Heart right ventricle (tissue), 16 donors: ENCODE measurements at regions not wholly inside any gene's neighbourhood (a gene's known extent, or its start where the extent isn't known, plus 50 kb on each side); places are given as distances from the start of the nearest gene placed in this dataset.

Source experiments
- ATAC-seq, 8 donors: fragments of 200-7000 bp; cut with Tn5 transposase; one replicate each; pipeline ENCODE4 v1.9.1; 2020; ENCODE audit warnings: mild to moderate bottlenecking in 8 of 8, moderate library complexity in 8 of 8, moderate number of reproducible peaks in 1 of 8
- DNase-seq, 2 donors: peaks; one replicate each; pipeline ENCODE4 v3.0.0-alpha.2; 2020
- H3K27ac ChIP-seq, 10 donors: fragments of 200-600 bp; sonication (generic) in 2 of 10; one replicate each; pipeline versions ENCODE4 v1.5.0 to v1.8.0; 2020 to 2022; ENCODE audit warnings: mild to moderate bottlenecking in 3 of 10
- H3K27me3 ChIP-seq, 7 donors: fragments of 200-600 bp; one replicate each; pipeline ENCODE4 v1.8.0; 2021 to 2022; ENCODE audit warnings: mild to moderate bottlenecking in 2 of 7
- H3K36me3 ChIP-seq, 9 donors: fragments of 200-600 bp; sonication (generic) in 1 of 9; one replicate each; pipeline versions ENCODE4 v1.5.0 to v1.8.0; 2020 to 2022; ENCODE audit warnings: mild to moderate bottlenecking in 2 of 9
- H3K4me1 ChIP-seq, 9 donors: fragments of 200-600 bp; sonication (generic) in 1 of 9; one replicate each; pipeline versions ENCODE4 v1.5.0 to v1.8.0; 2020 to 2022; ENCODE audit warnings: mild to moderate bottlenecking in 4 of 9
- H3K4me3 ChIP-seq, 10 donors: fragments of 200-600 bp; sonication (generic) in 2 of 10; one replicate each; pipeline versions ENCODE4 v1.5.0 to v1.8.0; 2020 to 2022; ENCODE audit warnings: mild to moderate bottlenecking in 7 of 10, moderate library complexity in 2 of 10
- H3K9me3 ChIP-seq, 11 donors: fragments of 200-600 bp in 10 of 11; sonication (generic) in 2 of 11; one replicate each; pipeline versions ENCODE4 v1.5.0 to v1.8.0; 2013 to 2022; ENCODE audit warnings: mild to moderate bottlenecking in 2 of 11, control low read depth in 1 of 11, moderate library complexity in 1 of 11
- CTCF ChIP-seq, 9 donors: fragments of 200-600 bp; sonication (generic) in 2 of 9; IDR thresholded peaks; one replicate each; pipeline versions ENCODE4 v1.5.0 to v1.8.0; 2021 to 2022; ENCODE audit warnings: antibody characterized with exemption in 9 of 9, mild to moderate bottlenecking in 5 of 9, moderate library complexity in 1 of 9
- WGBS, 2 donors: extraction: QIAGEN DNeasy Blood & Tissue Kit; methylation state at CpG; one replicate each; pipeline ENCODE4 v1.1.7; 2013; ENCODE audit warnings: inconsistent platforms in 1 of 2; 5-methylcytosine and 5-hydroxymethylcytosine counted together
- intact Hi-C, 10 donors: fragments of 100-400 bp; cut with DNase I; formaldehyde crosslinking; loops; one replicate each; pipeline versions ENCODE4 v1.11.1 to v1.14.2; 2022
- donor health status: Arrhythmogenic right ventricular cardiomyopathy.
- donor health status: ischemic (EF 13 %, LVEDD 7.1; RV severe dilation, severe dysfunction).
- donor health status: healthy with polysubstance abuse.
- donor health status: DM: no; HTN: yes; CAD: no.
- donor health status: DM: no; HTN: no; CAD: no.
- donor health status: ischemic (EF 25% LVEDD 6.9; RV normal size, moderate dysfunction).
- donor health status: ischemic (EF 25% LVEDD 5.7; RV mildly dilated, moderate dysfunction).
- donor health status: healthy.
- donor health status: DM: yes; HTN: yes; CAD: no.
- donor health status: Ischemic cardiomyopathy.
- donor health status: ischemic (EF 35%, LVEDD 5.7; RV mildly dilated, moderate dysfunction).
- donor health status: nonischemic (EF 11% LVEDD 7.7; RV severe dilation, severe dysfunction).
- donor health status: DM: yes; HTN: yes; CAD: no.
- donor health status: PGD.
- donor health status: ischemic (EF 29% LVEDD 5.4; RV normal size, mild dysfunction).
- donor health status: nonischemic (EF 23%, LVEDD 6.1; RV moderate dilation, normal function).

- intact Hi-C loops, result no loop called here
- Histone ChIP-seq H3K9me3 (no peaks in the 10 kb centered on the region), H3K27me3 (no peaks in the 10 kb centered on the region), H3K36me3 (no peaks in the 10 kb centered on the region), H3K4me3 (no peak overlapping the region), H3K27ac (no peak overlapping the region), H3K4me1 (no peaks in the 10 kb centered on the region)
- no peak for DNase-seq
- WGBS, 2 donors, result 74 to 86% methylated on average over 5 of the region's 5 CpGs
- TF ChIP-seq CTCF (IDR thresholded peaks at IDR 0.05), result no peak
- no peak for ATAC-seq
Measured at GRCh38 chr3:18806633-18807032, 341.7 kb upstream of the KCNH8 start.

GRCh38 chr3:18797378-18797777, 350.9 kb upstream of the KCNH8 start:
- intact Hi-C loops, result no loop called here
- ATAC-seq (no peak), DNase-seq (no peak)
- H3K9me3 ChIP-seq, result no peaks in the 10 kb centered on the region
- H3K27ac ChIP-seq, result no peak overlapping the region
- WGBS, 2 donors, result 81 to 87% methylated on average over 3 of the region's 3 CpGs
- no peaks in the 10 kb centered on the region for H3K27me3 ChIP-seq
- no peaks in the 10 kb centered on the region for H3K36me3 ChIP-seq
- H3K4me1 ChIP-seq, result no peaks in the 10 kb centered on the region
- H3K4me3 ChIP-seq, result no peak overlapping the region
- no peak for TF ChIP-seq CTCF (IDR thresholded peaks at IDR 0.05)

GRCh38 chr3:18795078-18795477, 353.2 kb upstream of the KCNH8 start:
- DNase-seq (no peak), ATAC-seq (no peak)
- no peak overlapping the region for H3K4me3 ChIP-seq
- no peaks in the 10 kb centered on the region for H3K27me3 ChIP-seq
- no peak overlapping the region for H3K27ac ChIP-seq
- H3K36me3 ChIP-seq, result no peaks in the 10 kb centered on the region
- 33 to 35% methylated on average over 2 of the region's 2 CpGs for WGBS, 2 donors
- H3K9me3 ChIP-seq, result no peaks in the 10 kb centered on the region
- H3K4me1 ChIP-seq, result no peaks in the 10 kb centered on the region
- TF ChIP-seq CTCF (IDR thresholded peaks at IDR 0.05), result no peak
- intact Hi-C loops, result no loop called here

GRCh38 chr3:18791752-18792151, 356.6 kb upstream of the KCNH8 start:
- no peaks in the 10 kb centered on the region for H3K27me3 ChIP-seq
- H3K36me3 ChIP-seq, result no peaks in the 10 kb centered on the region
- H3K4me1 ChIP-seq, result no peaks in the 10 kb centered on the region
- no peak overlapping the region for H3K27ac ChIP-seq
- intact Hi-C loops, result no loop called here
- ATAC-seq, result no peak
- H3K4me3 ChIP-seq, result no peak overlapping the region
- H3K9me3 ChIP-seq, result no peaks in the 10 kb centered on the region
- WGBS, 2 donors, result 81 to 85% methylated on average over 10 of the region's 10 CpGs
- DNase-seq, result no peak
- no peak for TF ChIP-seq CTCF (IDR thresholded peaks at IDR 0.05)

GRCh38 chr3:18791182-18791581, 357.1 kb upstream of the KCNH8 start:
- no peaks in the 10 kb centered on the region for H3K36me3 ChIP-seq
- DNase-seq (no peak), ATAC-seq (no peak)
- H3K9me3 ChIP-seq, result no peaks in the 10 kb centered on the region
- TF ChIP-seq CTCF (IDR thresholded peaks at IDR 0.05), result no peak
- intact Hi-C loops, result no loop called here
- WGBS, 2 donors, result 73 to 75% methylated on average over 8 of the region's 8 CpGs
- H3K4me3 ChIP-seq, result no peak overlapping the region
- H3K4me1 ChIP-seq, result no peaks in the 10 kb centered on the region
- no peak overlapping the region for H3K27ac ChIP-seq
- H3K27me3 ChIP-seq, result no peaks in the 10 kb centered on the region
